Pancreas (tissue), 10 donors: ENCODE measurements at regions not wholly inside any gene's neighbourhood (a gene's known extent, or its start where the extent isn't known, plus 50 kb on each side); places are given as distances from the start of the nearest gene placed in this dataset.

Source experiments
- ATAC-seq, 4 donors: fragments of 200-7000 bp; cut with Tn5 transposase; one replicate each; pipeline versions ENCODE4 v1.8.0 to v1.9.1; 2020; ENCODE audit warnings: mild to moderate bottlenecking in 4 of 4, moderate library complexity in 4 of 4
- DNase-seq, 6 donors: peaks; one replicate each; pipeline ENCODE4 v3.0.0-alpha.2; 2020
- FAIRE-seq: peaks from 2 replicates; lab custom pipeline; 2012; peaks lifted over from hg19 to GRCh38; lab: Jason Lieb, UNC
- H3K27ac ChIP-seq, 4 donors: fragments of 200-600 bp; sonication (generic); 1 replicate in 3 of 4; 2 replicates in 1 of 4; pipeline versions ENCODE4 v1.5.0 to v1.8.0; 2020
- H3K27me3 ChIP-seq, 4 donors: fragments of 200-600 bp; one replicate each; pipeline ENCODE4 v1.8.0; 2021
- H3K36me3 ChIP-seq, 3 donors: fragments of 200-600 bp; sonication (generic) in 1 of 3; one replicate each; pipeline versions ENCODE4 v1.5.0 to v1.8.0; 2020 to 2021
- H3K4me1 ChIP-seq, 3 donors: fragments of 200-600 bp; one replicate each; pipeline ENCODE4 v1.8.0; 2021
- H3K4me3 ChIP-seq, 4 donors: fragments of 200-600 bp; sonication (generic) in 2 of 4; one replicate each; pipeline versions ENCODE4 v1.5.0 to v1.8.0; 2020 to 2021
- H3K9me3 ChIP-seq, 4 donors: fragments of 200-600 bp; one replicate each; pipeline ENCODE4 v1.8.0; 2021
- CTCF ChIP-seq, 4 donors: fragments of 200-600 bp; sonication (generic) in 3 of 4; IDR thresholded peaks; one replicate each; pipeline versions ENCODE4 v1.5.0 to v1.8.0; 2021; ENCODE audit warnings: antibody characterized with exemption in 4 of 4
- WGBS, 2 donors: extraction: QIAGEN DNeasy Blood & Tissue Kit; methylation state at CpG; one replicate each; pipeline ENCODE4 v1.1.7; 2013; 5-methylcytosine and 5-hydroxymethylcytosine counted together
- intact Hi-C, 3 donors: fragments of 100-400 bp; cut with DNase I; formaldehyde crosslinking; loops; one replicate each; pipeline versions ENCODE4 v1.11.1 to v1.14.2; 2022
- donor health status: healthy with polysubstance abuse.
- donor health status: DM: no; HTN: no; CAD: no; lungs with moderate emphysema.
- donor health status: DM: no; HTN: no; CAD: no.
- donor health status: control.
- donor health status: control.
- donor health status: Bipolar disorder and iron deficiency.
- donor health status: DM: yes; HTN: yes; CAD: no.
- donor health status: DM: no; HTN: no; CAD: no.
- donor health status: DM: no; HTN: no; CAD: no.
- donor health status: DM: yes; HTN: yes; CAD: no.

DNA sequence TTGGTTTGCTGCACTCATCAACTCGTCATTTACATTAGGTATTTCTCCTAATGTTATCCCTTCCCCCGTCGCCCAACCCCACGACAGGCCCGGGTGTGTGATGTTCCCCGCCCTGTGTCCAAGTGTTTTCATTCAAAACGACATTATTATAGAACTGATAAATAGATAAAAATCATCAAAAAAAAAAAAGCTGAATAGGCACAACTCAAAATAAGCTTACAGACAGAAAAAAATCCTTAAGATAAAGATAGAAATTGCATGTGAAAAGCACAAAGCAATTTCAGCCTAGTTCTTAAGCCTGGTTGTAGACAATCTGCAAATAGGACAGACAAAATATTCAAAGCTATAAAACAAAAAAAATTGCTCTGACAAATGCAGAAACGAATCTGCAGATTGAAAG is 142.9 kb upstream of the LNX1 start:
- WGBS, 2 donors = 63 to 64% methylated on average over 8 of the region's 8 CpGs
- no peaks in the 10 kb centered on the region for H3K36me3 ChIP-seq
- ATAC-seq (no peak), FAIRE-seq (no peak), DNase-seq (no peak)
- H3K9me3 ChIP-seq = no peaks in the 10 kb centered on the region
- no peaks in the 10 kb centered on the region for H3K4me1 ChIP-seq
- intact Hi-C loops = no loop called here
- H3K27ac ChIP-seq = no peak overlapping the region
- no peak for TF ChIP-seq CTCF (IDR thresholded peaks at IDR 0.05)
- no peak overlapping the region for H3K4me3 ChIP-seq
- no peaks in the 10 kb centered on the region for H3K27me3 ChIP-seq

DNA sequence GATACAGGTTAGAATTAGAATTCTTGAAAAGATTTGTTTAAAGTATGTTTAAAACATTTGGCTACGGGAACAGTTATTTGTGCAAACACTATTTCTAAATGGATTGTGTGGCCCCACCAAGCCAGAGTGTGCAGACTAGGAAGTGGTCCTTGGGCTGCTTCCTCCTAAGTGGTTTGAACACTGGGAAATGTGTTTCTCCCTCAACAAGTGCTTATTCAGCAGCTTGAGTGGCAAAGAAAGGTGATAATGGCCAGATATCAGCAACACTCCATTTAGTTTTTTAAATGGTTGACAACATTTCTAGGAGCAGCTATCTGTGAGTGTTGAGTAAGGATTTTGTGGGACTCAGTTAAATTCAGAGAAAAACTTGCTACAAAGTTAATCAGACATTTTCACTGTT is 141.4 kb upstream of the LNX1 start:
- H3K9me3 ChIP-seq = no peaks in the 10 kb centered on the region
- H3K27ac ChIP-seq = no peak overlapping the region
- no peaks in the 10 kb centered on the region for H3K27me3 ChIP-seq
- no peak for ATAC-seq
- 85 to 92% methylated on average over 1 of the region's 1 CpG for WGBS, 2 donors
- no peak overlapping the region for H3K4me3 ChIP-seq
- intact Hi-C loops = no loop called here
- TF ChIP-seq CTCF (IDR thresholded peaks at IDR 0.05) = no peak
- no peak for FAIRE-seq
- no peak for DNase-seq
- H3K36me3 ChIP-seq = no peaks in the 10 kb centered on the region
- no peaks in the 10 kb centered on the region for H3K4me1 ChIP-seq

DNA sequence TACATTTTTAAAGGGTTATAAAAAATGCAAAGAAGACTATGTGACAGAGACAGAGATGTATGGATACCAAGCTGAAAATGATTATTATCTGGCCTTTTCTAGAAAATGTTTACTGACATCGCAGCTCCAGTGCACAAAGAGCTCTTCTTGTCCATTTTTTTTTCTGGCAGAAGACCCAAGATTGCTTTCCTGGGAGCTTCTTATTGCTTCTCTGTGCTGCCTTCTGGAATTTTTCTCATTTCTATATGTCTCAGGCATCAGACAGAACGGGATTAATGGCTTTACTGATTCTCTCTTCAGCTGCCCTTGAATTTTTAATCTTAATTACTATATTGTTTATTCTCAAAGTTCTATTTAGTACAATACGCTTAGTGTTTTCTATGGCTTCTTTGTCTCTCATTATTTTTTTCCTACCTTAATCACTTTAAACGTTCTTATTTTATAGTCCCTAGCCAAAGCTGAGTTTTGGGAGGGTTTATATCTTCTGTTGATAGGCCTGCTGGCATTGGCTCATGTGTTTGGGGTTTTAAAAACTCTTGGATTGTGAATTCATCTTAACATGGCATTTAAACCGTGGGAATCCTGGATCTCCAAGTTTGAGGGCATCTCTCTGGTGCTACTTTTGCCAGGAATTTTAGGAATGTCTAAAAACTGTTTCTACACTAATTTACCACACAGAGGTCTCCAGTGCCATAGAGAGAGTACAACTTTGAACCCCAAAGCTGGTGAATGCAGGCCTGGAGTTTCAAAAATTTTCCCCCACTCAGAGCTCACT is 138.9 kb upstream of the LNX1 start:
- TF ChIP-seq CTCF (IDR thresholded peaks at IDR 0.05) = no peak
- 48 to 62% methylated on average over 5 of the region's 5 CpGs for WGBS, 2 donors

GRCh38 chr4:53722110-53722509 is 130.8 kb upstream of the LNX1 start:
- Histone ChIP-seq H3K27ac (no peak overlapping the region), H3K27me3 (no peaks in the 10 kb centered on the region), H3K9me3 (no peaks in the 10 kb centered on the region), H3K4me3 (no peak overlapping the region), H3K4me1 (no peaks in the 10 kb centered on the region), H3K36me3 (no peaks in the 10 kb centered on the region)
- FAIRE-seq (no peak), ATAC-seq (no peak), DNase-seq (no peak)
- intact Hi-C loops = no loop called here
- WGBS, 2 donors = 80 to 87% methylated on average over 1 of the region's 1 CpG
- TF ChIP-seq CTCF (IDR thresholded peaks at IDR 0.05) = no peak

More for the DNA sequence above, 138.9 kb upstream of the LNX1 start:
- DNase-seq (no peak), ATAC-seq (no peak), FAIRE-seq (no peak)
- H3K27ac ChIP-seq = no peak overlapping the region
- no peaks in the 10 kb centered on the region for H3K27me3 ChIP-seq
- H3K4me3 ChIP-seq = no peak overlapping the region
- no peaks in the 10 kb centered on the region for H3K4me1 ChIP-seq
- H3K9me3 ChIP-seq = no peaks in the 10 kb centered on the region
- H3K36me3 ChIP-seq = no peaks in the 10 kb centered on the region
- intact Hi-C loops = no loop called here

GRCh38 chr4:53721263-53721662 is 130.0 kb upstream of the LNX1 start:
- ATAC-seq (no peak), FAIRE-seq (no peak), DNase-seq (no peak)
- Histone ChIP-seq H3K4me1 (no peaks in the 10 kb centered on the region), H3K27ac (no peak overlapping the region), H3K27me3 (no peaks in the 10 kb centered on the region), H3K9me3 (no peaks in the 10 kb centered on the region), H3K4me3 (no peak overlapping the region), H3K36me3 (no peaks in the 10 kb centered on the region)
- intact Hi-C loops = no loop called here
- TF ChIP-seq CTCF (IDR thresholded peaks at IDR 0.05) = no peak
- 92 to 100% methylated on average over 1 of the region's 1 CpG for WGBS, 2 donors
